Mucosa of rectum (tissue), 2 donors: ENCODE measurements at regions not wholly inside any gene's neighbourhood (a gene's known extent, or its start where the extent isn't known, plus 50 kb on each side); places are given as distances from the start of the nearest gene placed in this dataset.

Experiments used
- H3K27ac ChIP-seq, 2 donors: one replicate each; pipeline ENCODE4 v1.7.0; 2013; ENCODE audit warnings: inconsistent platforms in 2 of 2, low read depth in 2 of 2, low read length in 2 of 2
- H3K27me3 ChIP-seq, 2 donors: one replicate each; pipeline ENCODE4 v1.7.0; 2013; ENCODE audit warnings: low read length in 2 of 2; ENCODE audit not compliant: control insufficient read depth in 2 of 2, insufficient read depth in 2 of 2
- H3K36me3 ChIP-seq, 2 donors: one replicate each; pipeline ENCODE4 v1.7.0; 2013; ENCODE audit warnings: low read length in 2 of 2; ENCODE audit not compliant: control insufficient read depth in 2 of 2, insufficient read depth in 2 of 2
- H3K4me1 ChIP-seq, 2 donors: one replicate each; pipeline ENCODE4 v1.7.0; 2013; ENCODE audit warnings: low read length in 2 of 2, mild to moderate bottlenecking in 1 of 2; ENCODE audit not compliant: control insufficient read depth in 2 of 2, insufficient read depth in 2 of 2
- H3K4me3 ChIP-seq, 2 donors: one replicate each; pipeline ENCODE4 v1.7.0; 2013; ENCODE audit warnings: low read length in 2 of 2
- H3K9ac ChIP-seq, 2 donors: one replicate each; pipeline ENCODE4 v1.7.0; 2013; ENCODE audit warnings: low read length in 2 of 2, low read depth in 1 of 2, mild to moderate bottlenecking in 1 of 2
- H3K9me3 ChIP-seq, 2 donors: one replicate each; pipeline ENCODE4 v1.7.0; 2013; ENCODE audit warnings: low read length in 2 of 2; ENCODE audit not compliant: control insufficient read depth in 2 of 2
- donor health status: healthy.
- donor health status: Normal muscosa, but diverticular disease.

- Histone ChIP-seq H3K9ac (no peak overlapping the region), H3K27ac (no peak overlapping the region), H3K36me3 (no peaks in the 10 kb centered on the region), H3K9me3 (no peaks in the 10 kb centered on the region), H3K27me3 (no peaks in the 10 kb centered on the region), H3K4me3 (no peak overlapping the region), H3K4me1 (no peaks in the 10 kb centered on the region)
Measured at GRCh38 chr10:27451054-27451453, 53.0 kb upstream of the RAB18 start.

DNA sequence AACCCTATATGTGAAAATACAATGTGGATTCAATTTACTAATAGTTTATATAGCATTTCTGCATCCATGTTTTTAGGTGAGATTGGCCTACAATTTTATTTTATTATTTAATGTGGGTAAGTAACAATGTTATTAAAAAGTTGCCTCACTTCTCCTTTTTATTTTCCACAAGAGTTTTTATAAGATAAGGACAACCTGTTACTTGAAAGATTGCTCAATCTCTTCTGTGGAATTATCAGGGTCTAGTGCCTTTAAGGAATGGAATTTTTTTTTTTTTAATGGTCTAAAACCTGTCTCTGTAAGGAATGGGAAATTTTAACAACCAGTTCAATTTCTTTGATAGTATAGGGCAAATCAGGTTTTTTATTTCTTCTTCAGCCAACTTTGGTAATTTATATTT lies 53.9 kb upstream of the RAB18 start:
- H3K9me3 ChIP-seq = no peaks in the 10 kb centered on the region
- H3K36me3 ChIP-seq = no peaks in the 10 kb centered on the region
- no peaks in the 10 kb centered on the region for H3K4me1 ChIP-seq
- H3K4me3 ChIP-seq = no peak overlapping the region
- no peak overlapping the region for H3K27ac ChIP-seq
- no peak overlapping the region for H3K9ac ChIP-seq
- no peaks in the 10 kb centered on the region for H3K27me3 ChIP-seq

DNA sequence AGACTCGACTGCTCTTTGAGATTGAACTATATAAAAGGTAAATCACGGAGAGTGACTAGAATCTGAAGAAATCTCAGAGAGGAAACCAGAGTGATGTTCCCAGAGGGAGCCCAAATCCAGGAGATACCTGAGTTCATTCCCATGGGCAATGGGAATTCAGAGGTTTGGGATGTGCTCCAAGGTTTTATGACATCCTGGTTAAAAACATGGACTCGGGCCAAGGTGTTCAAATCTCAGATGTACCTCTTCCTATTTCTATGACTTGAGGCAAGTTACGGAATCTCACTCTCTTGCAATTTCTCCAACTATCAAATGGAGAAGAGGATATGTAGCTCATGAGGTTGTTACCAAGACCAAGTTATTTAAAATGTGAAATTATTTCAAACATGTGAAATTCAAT lies 54.5 kb upstream of the RAB18 start:
- Histone ChIP-seq H3K27me3 (no peaks in the 10 kb centered on the region), H3K9me3 (no peaks in the 10 kb centered on the region), H3K4me1 (no peaks in the 10 kb centered on the region), H3K27ac (no peak overlapping the region), H3K4me3 (no peak overlapping the region), H3K9ac (no peak overlapping the region), H3K36me3 (no peaks in the 10 kb centered on the region)

DNA sequence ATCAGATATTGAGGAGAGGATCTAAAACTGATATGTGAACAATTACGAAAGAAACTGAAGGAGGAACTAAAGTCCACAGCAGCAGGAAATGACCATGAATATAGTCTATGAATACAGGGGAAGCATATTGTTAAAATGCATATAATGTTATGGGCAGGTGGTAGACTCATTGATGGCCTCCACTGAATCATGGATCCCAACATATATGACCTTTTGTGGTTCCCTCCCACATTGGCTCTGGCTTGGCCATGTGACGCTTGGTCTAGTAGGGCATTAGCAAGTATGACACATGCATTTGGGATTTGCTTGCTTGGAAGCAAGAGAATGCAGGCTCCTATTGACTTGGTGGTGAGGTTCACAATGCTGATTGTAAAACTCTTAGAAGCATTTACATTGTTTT lies 55.2 kb upstream of the RAB18 start:
- no peaks in the 10 kb centered on the region for H3K4me1 ChIP-seq
- H3K27me3 ChIP-seq = no peaks in the 10 kb centered on the region
- H3K36me3 ChIP-seq = no peaks in the 10 kb centered on the region

DNA sequence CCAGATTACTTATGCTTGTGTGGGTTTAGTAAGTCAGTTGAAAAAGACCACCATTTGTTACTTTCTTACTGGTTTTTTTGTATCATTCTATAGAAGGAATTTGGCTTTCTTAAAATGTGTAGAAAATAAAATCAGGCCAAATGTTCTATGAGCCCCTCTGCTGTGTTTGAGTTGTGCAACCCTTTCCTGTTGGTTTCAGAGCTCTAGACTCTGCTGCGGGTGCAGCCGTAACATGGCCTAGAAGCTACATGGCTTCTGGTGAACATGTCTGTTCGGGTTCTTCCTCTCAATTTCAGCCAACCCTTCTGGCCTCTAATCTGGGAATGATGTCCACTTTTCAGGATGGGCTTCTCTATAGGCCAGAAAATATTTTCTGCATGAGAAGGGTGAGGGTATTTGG lies 56.6 kb upstream of the RAB18 start:
- no peak overlapping the region for H3K4me3 ChIP-seq
- H3K4me1 ChIP-seq = no peaks in the 10 kb centered on the region
- H3K9me3 ChIP-seq = no peaks in the 10 kb centered on the region
- H3K27me3 ChIP-seq = no peaks in the 10 kb centered on the region
- no peak overlapping the region for H3K9ac ChIP-seq
- H3K36me3 ChIP-seq = no peaks in the 10 kb centered on the region
- H3K27ac ChIP-seq = no peak overlapping the region

More for the DNA sequence above, 55.2 kb upstream of the RAB18 start:
- H3K9ac ChIP-seq = no peak overlapping the region
- no peak overlapping the region for H3K4me3 ChIP-seq
- no peaks in the 10 kb centered on the region for H3K9me3 ChIP-seq
- H3K27ac ChIP-seq = no peak overlapping the region

DNA sequence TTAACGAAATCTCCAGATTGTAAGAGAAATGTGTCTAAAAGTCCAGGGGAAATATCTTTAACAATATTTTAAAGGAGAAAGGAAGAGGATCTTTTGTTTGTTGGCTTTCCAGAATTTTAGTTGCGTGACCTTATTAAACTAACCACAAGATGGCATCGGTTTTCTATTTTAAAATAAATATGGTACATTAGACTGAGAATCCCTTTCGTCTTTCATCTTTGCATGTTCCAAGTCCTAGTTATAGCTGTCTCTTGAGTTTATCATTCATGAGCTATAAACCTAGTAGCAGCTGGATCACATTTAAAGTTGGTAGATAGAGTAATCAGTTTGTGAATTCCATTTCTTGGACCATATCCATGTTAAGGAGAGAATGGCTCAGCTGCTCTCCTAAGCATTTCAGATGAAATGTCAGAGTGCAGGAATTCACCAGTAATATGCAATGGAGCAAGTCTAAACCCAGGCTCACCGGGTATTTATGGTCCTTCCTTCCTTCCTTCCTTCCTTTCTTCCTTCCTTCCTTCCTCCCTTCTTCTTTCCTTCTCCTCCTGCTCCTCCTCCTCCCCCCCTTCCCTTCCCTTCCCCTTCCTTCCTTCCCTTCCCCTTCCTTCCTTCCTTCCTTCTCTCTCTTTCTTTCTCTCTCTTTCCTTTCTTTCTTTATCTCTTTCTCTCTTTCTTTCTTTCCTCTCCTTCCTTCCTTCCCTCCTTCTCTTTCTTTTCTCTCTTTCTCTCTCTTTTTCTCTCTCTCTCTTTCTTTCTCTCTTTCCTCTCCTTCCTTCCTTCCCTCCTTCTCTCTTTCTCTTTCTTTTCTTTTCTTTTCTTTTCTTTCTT lies 57.8 kb upstream of the RAB18 start:
- no peaks in the 10 kb centered on the region for H3K4me1 ChIP-seq
- H3K36me3 ChIP-seq = no peaks in the 10 kb centered on the region
- no peaks in the 10 kb centered on the region for H3K27me3 ChIP-seq
- no peak overlapping the region for H3K9ac ChIP-seq
- H3K27ac ChIP-seq = no peak overlapping the region
- H3K4me3 ChIP-seq = no peak overlapping the region
- H3K9me3 ChIP-seq = no peaks in the 10 kb centered on the region

DNA sequence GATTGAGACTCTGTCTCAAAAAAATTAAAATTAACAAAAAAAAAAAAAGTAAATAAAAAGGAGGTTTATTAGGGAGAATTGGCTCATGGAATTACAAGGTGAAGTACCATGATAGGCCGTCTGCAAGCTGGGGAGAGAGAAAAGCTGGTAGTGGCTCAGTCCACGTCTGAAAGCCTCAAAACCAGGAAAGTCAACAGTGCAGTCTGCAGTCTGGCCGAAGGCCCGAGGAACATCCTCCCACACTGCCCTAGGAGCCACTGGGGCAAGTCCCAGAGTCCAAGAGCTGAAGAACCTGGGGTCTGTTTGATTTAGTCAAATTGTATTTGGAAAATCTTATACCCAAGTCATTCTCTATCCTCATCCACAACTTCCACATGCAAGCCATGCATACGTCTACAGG lies 59.0 kb upstream of the RAB18 start:
- Histone ChIP-seq H3K9me3 (no peaks in the 10 kb centered on the region), H3K4me1 (no peaks in the 10 kb centered on the region), H3K36me3 (no peaks in the 10 kb centered on the region), H3K4me3 (no peak overlapping the region), H3K27me3 (no peaks in the 10 kb centered on the region), H3K27ac (no peak overlapping the region), H3K9ac (no peak overlapping the region)

- Histone ChIP-seq H3K36me3 (no peaks in the 10 kb centered on the region), H3K9me3 (no peaks in the 10 kb centered on the region), H3K4me1 (no peaks in the 10 kb centered on the region)
Measured at GRCh38 chr10:27440478-27440877, 63.6 kb upstream of the RAB18 start.

DNA sequence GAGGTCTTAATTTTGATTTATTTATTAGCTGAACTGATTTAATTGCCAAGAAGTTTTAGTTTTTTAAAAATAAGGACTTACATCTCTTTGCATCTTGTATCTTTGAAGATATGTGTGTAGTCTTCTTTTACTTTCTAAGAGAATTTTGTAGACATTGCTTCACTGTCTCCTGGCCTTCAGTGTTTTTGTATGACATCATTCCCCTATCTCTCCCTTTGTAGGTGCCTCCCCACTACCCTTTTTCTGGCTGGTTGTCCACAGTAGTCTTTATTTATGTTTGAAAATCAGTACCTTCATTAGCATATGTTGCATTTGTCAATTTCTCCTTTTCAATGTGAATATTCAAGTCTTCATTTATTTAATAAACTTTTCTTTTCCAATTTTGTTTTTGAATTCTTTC lies 64.1 kb upstream of the RAB18 start:
- H3K27me3 ChIP-seq = no peaks in the 10 kb centered on the region
- no peak overlapping the region for H3K4me3 ChIP-seq
- no peaks in the 10 kb centered on the region for H3K9me3 ChIP-seq
- no peak overlapping the region for H3K9ac ChIP-seq
- no peaks in the 10 kb centered on the region for H3K36me3 ChIP-seq
- H3K4me1 ChIP-seq = no peaks in the 10 kb centered on the region
- H3K27ac ChIP-seq = no peak overlapping the region

More at GRCh38 chr10:27440478-27440877, 63.6 kb upstream of the RAB18 start:
- Histone ChIP-seq H3K27ac (no peak overlapping the region), H3K27me3 (no peaks in the 10 kb centered on the region), H3K9ac (no peak overlapping the region), H3K4me3 (no peak overlapping the region)

GRCh38 chr10:27439101-27439500 lies 65.0 kb upstream of the RAB18 start:
- no peaks in the 10 kb centered on the region for H3K27me3 ChIP-seq
- no peak overlapping the region for H3K9ac ChIP-seq
- H3K4me3 ChIP-seq = no peak overlapping the region
- no peaks in the 10 kb centered on the region for H3K9me3 ChIP-seq
- no peaks in the 10 kb centered on the region for H3K36me3 ChIP-seq
- no peaks in the 10 kb centered on the region for H3K4me1 ChIP-seq
- H3K27ac ChIP-seq = no peak overlapping the region
